ENCODE measurements at regions not wholly inside any gene's neighbourhood (a gene's known extent, or its start where the extent isn't known, plus 50 kb on each side); places are given as distances from the start of the nearest gene placed in this dataset.

- no peaks in the 10 kb centered on the region for H3K27me3 ChIP-seq
- H3K4me3 ChIP-seq = no peak overlapping the region
- no peak for TF ChIP-seq POLR2A (IDR thresholded peaks at IDR 0.05)
- TF ChIP-seq CTCF (IDR thresholded peaks at IDR 0.05) = no peak
- H3K9me3 ChIP-seq = no peaks in the 10 kb centered on the region
- DNase-seq = no peak
- no peaks in the 10 kb centered on the region for H3K36me3 ChIP-seq
- H3K27ac ChIP-seq = no peak overlapping the region
- no peaks in the 10 kb centered on the region for H3K4me1 ChIP-seq
Measured at GRCh38 chr19:56933014-56933705, 92.6 kb upstream of the PEG3 start.

GRCh38 chr19:56934438-56935090, 94.0 kb upstream of the PEG3 start:
- H3K4me3 ChIP-seq = no peak overlapping the region
- no peak for TF ChIP-seq POLR2A (IDR thresholded peaks at IDR 0.05)
- TF ChIP-seq CTCF (IDR thresholded peaks at IDR 0.05) = no peak
- H3K9me3 ChIP-seq = peaks cover 0 to 3% (median 0%) of the 10 kb centered on the region in 4 donors
- no peaks in the 10 kb centered on the region for H3K4me1 ChIP-seq
- DNase-seq = no peak
- no peak overlapping the region for H3K27ac ChIP-seq
- H3K27me3 ChIP-seq = no peaks in the 10 kb centered on the region
- H3K36me3 ChIP-seq = no peaks in the 10 kb centered on the region

- no peak for DNase-seq
- no peak for TF ChIP-seq POLR2A (IDR thresholded peaks at IDR 0.05)
- no peak for TF ChIP-seq CTCF (IDR thresholded peaks at IDR 0.05)
- Histone ChIP-seq H3K36me3 (no peaks in the 10 kb centered on the region), H3K27ac (no peak overlapping the region), H3K4me1 (no peaks in the 10 kb centered on the region), H3K4me3 (no peak overlapping the region), H3K9me3 (peaks cover 0 to 8% (median 2%) of the 10 kb centered on the region in 4 donors), H3K27me3 (no peaks in the 10 kb centered on the region)
Measured at GRCh38 chr19:56939951-56940350, 99.4 kb upstream of the PEG3 start.

- Histone ChIP-seq H3K9me3 (peaks cover 0 to 8% (median 2%) of the 10 kb centered on the region in 4 donors), H3K27me3 (no peaks in the 10 kb centered on the region), H3K36me3 (no peaks in the 10 kb centered on the region), H3K4me1 (no peaks in the 10 kb centered on the region), H3K27ac (no peak overlapping the region), H3K4me3 (no peak overlapping the region)
- DNase-seq = peak in 1 of 3 donors; percentile 48
- TF ChIP-seq POLR2A (IDR thresholded peaks at IDR 0.05) (no peak), CTCF (IDR thresholded peaks at IDR 0.05) (no peak)
Measured at GRCh38 chr19:56942756-56943155, 102.2 kb upstream of the PEG3 start.

- H3K4me3 ChIP-seq = no peak overlapping the region
- DNase-seq = no peak
- no peak overlapping the region for H3K27ac ChIP-seq
- no peaks in the 10 kb centered on the region for H3K36me3 ChIP-seq
- H3K27me3 ChIP-seq = no peaks in the 10 kb centered on the region
- H3K4me1 ChIP-seq = no peaks in the 10 kb centered on the region
- H3K9me3 ChIP-seq = peaks cover 0 to 12% (median 2%) of the 10 kb centered on the region in 4 donors
- TF ChIP-seq CTCF (IDR thresholded peaks at IDR 0.05) = no peak
- no peak for TF ChIP-seq POLR2A (IDR thresholded peaks at IDR 0.05)
Measured at GRCh38 chr19:56946159-56946558, 105.6 kb upstream of the PEG3 start.

All from Peyer's patch (tissue), 4 donors.